ENCODE measurements at regions not wholly inside any gene's neighbourhood (a gene's known extent, or its start where the extent isn't known, plus 50 kb on each side); places are given as distances from the start of the nearest gene placed in this dataset.

GRCh38 chr1:209248649-209249279 lies 334.8 kb upstream of the CAMK1G start:
- no peak for TF ChIP-seq REST (IDR thresholded peaks at IDR 0.05; ENCODE audit: insufficient read depth in 1 of 2, low read depth in 2 of 2, low read length in 2 of 2)
- TF ChIP-seq POLR2AphosphoS5 (IDR thresholded peaks at IDR 0.05; ENCODE audit: low read depth, low read length), result no peak

All from PFSK-1 (cell line).